GM19324 (cell line): ENCODE measurements at regions not wholly inside any gene's neighbourhood (a gene's known extent, or its start where the extent isn't known, plus 50 kb on each side); places are given as distances from the start of the nearest gene placed in this dataset.

ENCODE experiments used
- ATAC-seq: cut with Tn5 transposase; IDR thresholded peaks from one replicate; pipeline ENCODE4 v1.9.1; 2021; ENCODE audit warnings: mild to moderate bottlenecking, moderate library complexity; ENCODE audit not compliant: unreplicated experiment, low FRiP score

DNA sequence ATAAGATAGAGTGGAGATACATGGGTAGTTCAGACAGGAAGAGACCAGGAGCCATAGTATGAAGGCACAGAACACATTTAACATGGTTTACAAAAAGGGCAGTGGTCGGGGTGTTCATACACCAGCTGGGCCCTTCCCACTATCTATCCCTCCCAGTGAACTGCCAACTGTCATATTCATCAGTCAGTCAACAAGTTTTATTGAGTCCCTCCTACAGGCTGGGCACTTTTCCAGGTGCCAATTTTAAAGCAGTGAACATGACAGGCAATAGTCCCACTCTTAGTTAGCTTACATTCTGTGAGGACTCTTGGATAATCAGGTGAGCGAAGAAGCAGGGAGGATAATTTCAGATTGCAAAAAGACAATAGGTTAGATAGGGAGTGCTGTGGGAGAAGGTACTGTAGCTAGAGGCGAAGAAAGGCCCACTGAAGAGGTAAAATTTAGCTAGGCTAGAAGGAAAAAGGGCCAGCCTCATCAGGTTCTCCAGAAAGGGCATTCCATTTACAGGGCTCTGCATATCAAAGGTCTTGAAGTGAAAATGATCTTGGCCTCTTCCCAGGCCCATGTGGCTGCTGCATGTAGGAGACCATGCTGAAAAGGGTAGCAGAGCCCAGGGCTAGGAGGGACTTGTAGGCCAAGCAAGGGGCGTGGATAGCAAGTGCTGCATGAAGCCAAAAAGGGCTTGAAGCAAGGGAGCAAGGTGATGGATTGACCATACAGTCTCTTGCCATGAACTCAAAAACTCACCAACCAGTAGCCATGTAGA, 274.7 kb upstream of the SNX7 start:
- no peak for ATAC-seq

DNA sequence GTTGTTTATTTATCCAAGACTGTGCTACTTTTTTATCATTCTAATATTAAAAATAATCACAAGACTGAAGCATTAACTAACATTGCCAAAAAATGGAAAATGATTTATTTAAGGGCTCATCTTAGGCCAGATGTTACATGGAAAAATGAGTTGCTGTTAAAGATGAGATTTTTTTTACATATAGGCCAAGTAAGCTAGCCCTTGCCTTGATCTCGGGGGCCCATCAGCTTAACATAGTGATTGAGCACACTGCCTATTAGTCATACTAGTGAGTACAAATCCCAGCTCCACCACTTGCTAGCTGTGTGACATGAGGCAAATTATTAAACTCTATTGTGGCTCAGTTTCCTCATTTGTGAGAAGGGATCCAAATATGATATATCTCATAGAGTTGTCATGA, 275.9 kb upstream of the SNX7 start:
- ATAC-seq, result no peak

DNA sequence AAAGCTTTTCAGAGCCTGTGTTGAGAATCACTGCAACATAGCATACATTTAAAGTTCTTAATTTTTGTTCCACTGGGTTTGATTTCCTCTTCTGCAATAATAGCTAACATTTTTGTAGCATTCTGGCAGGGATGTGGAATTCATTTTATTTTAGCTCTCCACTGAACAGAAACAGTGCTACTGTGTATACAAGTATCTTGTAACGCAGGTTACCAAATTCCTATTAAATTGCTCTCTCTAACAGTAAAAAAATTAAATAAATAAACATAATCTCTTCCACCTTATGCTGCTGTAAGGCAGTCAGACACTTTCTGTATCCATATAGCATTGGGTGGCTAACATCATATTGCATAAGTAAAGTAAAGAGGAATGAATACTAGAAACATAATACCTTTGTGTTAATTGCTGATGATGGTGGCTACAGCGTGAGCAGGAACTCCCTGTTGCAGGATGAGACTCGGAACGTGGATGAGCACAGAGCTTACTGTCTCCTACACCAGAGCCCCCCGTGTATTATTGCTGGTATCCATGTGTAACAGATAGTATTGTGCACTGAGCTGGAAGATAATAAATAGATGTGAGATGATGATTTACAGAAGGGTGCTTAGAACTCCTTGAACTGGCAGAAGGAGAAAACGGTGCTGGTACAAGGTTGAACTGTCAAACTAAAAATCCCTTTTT, 276.9 kb upstream of the SNX7 start:
- no peak for ATAC-seq

DNA sequence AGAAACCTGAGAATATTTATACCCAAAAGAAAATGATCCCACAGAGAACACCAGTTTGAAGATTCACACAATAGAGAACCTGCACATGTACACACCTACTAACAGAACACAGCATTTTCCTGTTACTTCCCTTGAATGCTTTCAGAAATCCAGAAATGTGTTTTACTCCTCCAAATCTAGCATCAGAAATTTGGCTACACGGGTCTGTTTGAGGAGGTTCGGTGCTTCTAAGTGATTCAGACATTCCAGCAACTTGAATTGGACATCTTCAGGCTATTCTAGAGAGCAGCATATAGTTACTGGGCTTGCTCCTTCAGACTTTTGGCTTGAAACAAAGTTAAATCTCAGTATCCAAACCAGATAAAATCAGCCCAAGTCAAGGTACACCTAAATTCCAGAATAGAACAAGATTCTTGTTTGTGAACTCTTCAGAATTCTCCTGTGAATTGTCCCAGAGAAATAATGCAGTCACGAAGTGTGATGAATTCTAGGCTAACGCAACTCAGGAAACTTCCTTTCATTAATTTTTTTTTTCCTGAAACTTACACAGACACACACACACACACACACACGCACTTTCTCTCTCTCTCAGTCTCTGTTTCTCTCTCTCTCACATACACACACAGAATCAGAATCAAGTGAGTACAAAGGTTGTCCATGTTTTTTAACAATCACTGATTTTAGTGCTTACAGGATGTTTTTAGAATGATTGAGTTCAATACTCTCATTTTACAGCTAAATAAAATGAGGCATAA, 278.4 kb upstream of the SNX7 start:
- no peak for ATAC-seq

DNA sequence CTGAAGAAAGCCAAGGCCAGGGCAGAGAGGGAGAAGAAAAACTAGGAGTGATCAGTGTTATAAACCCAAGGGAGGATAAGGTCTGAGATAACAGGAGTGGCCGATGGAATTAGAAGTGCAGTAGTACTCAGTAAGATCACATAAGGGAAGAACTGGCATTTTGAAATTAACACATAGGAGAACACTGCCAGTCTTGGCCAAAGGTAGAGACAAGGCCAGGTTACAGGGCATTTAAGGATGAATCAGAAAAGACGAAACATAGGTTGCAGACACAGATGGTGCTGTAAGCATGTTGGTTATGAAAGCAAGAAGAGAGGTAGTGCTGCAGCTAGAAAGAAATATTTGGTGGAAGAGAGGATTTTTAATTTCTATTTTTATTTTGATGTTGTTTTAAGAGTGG, 278.9 kb upstream of the SNX7 start:
- no peak for ATAC-seq

DNA sequence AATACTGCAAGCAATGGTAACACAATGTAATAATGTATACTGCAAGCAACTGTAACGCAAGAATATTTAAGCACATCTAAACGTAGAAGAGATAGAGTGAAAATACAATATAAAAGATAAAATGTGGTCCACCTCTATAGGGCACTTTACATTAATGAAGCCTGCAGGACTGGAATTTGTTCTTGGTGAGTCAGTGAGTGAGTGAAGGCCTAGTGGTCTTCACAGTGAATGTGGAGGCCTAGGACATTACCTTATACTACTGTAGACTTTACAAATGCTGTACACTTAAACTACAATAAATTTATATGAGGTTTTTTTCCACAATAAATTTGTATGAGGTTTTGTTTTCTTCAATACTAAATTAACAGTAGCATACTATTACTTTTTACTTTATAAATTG, 287.4 kb upstream of the SNX7 start:
- no peak for ATAC-seq

DNA sequence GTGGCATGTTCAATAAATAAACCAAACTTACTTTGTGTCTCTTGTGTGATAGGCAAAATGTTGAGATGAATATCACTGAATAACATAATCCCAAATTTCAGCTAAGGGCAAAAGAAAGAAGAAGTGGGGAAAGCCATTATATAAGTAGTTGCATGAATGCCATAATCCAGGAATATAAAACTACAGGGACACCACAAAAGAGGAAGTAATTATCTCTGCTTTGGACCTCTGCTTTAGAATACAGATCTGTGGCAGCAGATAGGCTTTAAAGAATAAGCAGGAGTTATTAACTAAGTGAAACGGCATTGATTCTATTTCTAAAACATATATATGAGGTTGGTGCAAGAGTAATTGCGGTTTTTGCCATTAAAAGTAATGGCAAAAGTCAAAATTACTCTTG, 288.5 kb upstream of the SNX7 start:
- ATAC-seq, result no peak

DNA sequence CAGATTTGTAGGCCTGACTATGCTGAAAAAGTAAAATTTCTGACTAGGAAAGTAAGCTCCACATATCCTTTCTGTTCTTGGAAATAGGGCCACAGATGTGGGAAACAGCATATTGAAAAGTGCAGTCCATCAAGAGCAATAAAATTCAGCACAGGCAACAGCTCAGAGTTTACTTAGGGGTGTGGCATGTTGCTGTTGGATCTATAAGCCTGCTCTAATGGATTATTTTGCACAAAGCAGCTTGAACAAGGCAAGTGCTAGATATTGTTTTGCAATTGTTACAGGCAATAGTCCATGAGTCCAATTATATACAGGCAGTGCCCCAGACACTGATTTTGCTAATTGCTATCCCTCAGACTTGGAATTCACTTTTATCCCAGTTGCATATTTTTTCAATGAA, 289.8 kb upstream of the SNX7 start:
- ATAC-seq, result no peak

DNA sequence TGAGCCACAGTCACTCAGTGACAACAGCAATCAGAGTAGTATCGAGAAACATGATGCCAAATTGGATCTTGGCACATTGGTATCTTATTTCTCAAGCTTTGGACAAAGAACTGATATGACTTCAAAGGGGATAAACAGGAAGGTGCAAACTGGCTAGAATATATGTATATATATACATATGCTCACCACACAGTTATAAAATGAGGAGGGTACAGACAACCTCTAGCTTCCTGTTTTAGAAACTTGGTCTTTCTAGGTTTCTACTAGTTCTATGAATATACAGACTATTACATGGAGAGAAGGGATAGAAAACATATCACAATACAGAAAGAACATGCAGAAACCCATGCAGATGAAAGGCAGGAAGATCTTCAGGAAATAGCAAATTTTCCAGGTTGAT, 292.1 kb upstream of the SNX7 start:
- no peak for ATAC-seq

DNA sequence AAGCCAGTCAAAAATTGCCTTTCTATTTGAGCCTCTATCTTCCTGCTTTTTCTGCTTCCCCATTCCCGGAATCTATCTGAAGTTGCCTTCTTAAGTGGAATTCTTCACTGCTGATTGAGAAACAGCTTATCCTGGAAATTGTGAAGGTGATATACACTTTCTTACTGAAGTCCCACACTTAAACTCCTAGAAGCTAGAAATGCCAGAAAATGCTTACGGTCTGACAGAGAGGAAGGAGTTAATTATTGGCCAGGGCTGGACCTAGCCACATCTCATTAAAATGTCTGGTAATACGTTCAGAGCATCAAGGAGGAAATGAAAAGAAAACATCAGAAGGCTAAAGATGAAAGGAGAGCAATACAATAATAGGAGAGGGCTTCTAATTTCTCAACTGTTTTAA, 292.5 kb upstream of the SNX7 start:
- ATAC-seq, result no peak

DNA sequence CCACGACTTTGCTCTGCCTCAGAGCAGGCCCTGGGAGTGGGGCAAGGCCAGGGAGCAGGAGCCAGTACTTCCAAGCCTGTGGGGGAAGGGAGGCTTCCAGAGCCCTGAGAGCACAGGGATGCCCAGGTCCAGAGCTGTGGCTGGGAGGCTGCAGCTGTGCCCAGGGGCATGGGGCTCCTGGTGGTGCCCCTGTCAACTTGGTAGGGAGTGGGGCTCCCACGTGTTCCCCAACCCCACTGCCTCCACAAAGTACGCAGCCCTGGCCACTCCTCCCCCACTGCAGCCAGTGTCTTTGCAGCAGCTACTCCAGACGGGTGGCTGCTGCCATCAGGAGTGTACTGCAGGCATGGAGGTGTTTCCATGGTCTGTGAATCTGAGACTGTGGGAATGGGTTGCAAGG, 294.1 kb upstream of the SNX7 start:
- no peak for ATAC-seq

DNA sequence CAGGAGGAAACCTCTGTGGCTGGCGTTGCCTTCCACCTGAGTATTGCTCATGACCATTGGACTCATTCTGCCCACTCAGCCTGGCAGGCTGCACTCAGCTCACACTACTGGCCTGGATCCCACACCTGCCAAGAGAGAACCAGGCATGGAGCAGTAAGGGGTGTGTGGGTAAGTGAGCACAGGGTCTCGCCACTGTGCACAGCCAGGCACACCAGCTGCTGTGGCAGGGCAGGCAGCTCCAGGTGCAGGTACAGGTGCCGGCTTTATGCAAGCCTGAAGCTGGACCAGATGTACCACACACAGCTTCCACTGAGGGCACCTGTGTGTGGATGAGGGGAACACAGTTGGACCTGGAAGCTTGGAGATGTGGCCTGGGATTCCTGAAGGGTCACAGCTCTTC, 295.2 kb upstream of the SNX7 start:
- no peak for ATAC-seq

DNA sequence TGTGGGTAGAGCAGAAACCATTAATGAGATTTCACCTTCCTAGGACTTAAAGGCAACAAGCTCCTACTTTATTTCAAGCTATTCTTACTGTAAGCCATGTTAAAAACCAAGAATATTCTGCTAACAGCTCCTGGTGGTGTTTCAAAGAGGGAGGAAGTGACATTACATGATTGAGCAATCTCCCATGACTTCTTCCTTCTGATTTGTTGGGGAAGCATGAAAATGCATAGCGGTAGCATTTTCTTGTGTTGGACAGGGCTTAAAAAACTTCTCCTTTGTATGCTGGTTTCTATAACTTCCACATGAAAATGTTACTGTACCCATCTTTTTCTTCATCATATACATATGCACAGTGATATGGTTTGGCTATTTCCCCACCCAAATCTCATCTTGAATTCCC, 297.0 kb upstream of the SNX7 start:
- no peak for ATAC-seq

DNA sequence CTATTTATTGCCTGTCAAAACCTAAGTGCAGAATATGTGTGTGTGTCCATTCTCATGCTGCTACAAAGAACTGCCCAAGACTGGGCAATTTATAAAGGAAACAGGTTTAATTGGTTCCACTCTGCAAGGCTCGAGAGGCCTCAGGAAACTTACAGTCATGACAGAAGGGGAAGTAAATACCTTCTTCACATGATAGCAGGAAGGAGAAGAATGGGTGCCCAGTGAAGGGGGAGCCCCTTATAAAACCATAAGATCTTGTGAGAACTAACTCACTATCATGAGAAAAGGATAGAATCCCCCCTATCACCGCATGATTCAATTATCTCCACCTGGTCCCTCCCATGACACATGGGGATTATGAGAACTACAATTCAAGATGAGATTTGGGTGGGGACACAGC, 300.7 kb upstream of the SNX7 start:
- no peak for ATAC-seq

DNA sequence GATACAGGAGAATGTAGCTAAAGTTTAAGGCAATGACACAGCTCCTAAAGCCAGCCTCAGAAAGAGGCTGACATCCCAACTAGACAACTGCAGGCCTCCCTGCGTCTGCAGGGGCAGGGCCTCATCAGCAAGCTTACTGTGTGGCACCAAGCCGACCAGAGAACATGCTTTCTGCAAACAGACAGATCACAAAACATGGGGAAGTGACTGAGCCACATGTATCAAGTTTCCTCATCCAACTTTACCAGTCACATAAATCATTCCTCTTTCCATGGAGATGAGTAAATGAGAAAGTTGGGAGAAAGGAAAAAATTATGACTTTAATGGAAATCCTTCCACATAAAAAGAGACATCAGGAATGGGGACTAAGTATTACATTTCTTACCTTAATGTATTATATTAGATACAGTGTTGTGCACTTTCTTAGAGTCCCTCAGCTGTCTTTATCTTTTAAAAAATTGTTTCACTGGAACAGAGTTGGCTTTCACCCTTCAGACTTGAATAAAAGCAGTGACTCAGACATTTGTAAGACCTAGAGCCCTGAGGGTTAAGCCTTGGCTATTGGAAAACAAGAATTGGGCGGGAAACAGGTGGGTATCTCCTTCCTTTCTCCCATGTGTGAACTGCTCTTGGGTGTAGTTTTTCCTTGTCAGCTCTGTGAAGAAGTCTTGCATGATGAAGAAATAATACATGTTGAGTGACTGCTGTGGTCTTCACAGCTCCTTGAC, 305.7 kb upstream of the SNX7 start:
- ATAC-seq, result no peak

DNA sequence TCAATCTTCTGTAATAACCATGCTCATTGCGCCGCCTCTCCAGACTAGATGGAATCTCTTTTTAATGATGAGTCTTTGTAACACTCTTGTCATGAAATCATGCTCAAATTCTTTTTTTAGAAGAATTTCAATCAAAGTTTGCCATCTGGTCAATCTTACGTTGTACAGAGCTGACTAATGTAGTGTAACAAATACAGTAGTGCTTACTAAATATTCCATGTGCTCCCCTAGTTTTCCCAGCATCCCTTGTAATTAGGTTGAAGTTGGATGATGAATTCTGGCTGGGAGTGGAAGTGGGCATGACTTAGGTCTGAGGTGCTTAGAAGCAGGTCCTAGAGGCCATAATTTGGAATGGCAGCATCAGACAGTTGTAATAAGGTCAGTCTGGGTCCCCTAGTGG, 309.1 kb upstream of the SNX7 start:
- ATAC-seq, result no peak

DNA sequence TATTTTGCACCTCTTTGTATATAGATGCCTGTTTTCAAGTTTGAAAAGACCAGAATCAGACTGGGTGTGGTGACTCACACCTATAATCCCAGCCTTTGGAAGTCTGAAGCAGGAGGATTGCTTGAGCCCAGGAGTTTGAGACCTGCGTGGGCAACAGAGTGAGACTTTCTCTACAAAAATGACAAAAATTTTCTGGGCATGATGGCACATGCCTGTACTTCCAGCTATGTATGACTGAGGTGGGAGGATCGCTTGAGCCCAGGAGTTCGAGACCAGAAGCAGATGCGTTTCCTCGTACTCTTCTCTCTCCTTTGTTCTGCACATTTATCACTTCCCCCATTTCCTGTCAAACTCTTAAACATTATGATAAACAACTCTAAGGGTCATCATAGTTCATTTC, 310.0 kb upstream of the SNX7 start:
- no peak for ATAC-seq

DNA sequence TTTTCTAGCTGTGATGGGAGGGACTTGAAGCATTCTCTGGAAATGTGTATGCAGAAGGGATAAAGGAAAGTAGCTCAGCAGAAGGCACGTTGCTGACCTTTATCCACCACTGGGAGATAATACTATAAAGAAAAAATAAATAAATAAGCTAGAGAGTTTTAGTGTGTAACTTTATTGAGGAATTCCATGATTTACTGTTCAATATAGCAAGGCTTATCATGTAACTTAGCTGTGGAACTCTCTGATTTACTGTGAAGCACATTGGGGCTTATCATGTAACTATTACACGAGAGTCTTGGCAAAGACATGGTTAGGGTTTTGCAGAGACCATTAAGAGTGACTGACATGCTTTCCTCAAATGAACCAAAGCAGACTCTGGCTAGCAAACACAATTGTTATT, 316.1 kb upstream of the SNX7 start:
- no peak for ATAC-seq

DNA sequence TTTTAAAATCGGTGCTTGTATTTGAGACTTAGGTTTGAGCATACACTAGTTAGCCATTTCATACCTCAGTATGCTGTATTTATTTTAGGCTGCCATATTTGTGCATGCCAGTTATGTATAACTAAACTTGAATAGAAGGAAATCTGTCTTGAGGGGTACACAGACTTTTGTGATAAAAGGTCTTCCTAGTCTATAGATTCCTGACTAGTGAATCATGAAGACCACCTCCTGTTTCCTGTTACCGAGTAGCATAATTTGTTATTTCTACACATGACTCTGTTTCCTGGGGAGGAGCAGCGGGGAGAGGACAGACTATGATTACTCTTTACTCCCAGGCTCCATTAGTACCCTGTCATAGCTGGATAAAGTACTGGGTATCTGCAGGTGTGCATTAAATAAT, 316.8 kb upstream of the SNX7 start:
- no peak for ATAC-seq

DNA sequence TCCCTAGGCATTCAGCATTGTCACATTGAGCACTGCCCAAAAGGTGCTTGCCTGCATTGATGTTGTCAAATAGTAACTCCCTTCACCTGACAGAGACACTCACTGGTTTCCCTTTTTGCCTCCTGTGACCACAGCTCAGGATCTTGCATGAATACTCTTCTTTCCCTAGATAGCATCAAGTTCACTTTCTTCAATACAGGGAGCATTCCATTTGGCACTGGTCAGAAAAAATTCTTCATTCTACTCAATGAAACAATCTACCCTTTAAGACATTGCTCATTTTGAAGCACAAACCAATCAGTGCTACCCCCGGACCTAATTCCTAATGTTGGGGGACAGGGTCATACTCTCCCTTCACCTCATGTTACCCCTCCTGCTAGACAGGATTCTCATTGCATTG, 319.0 kb upstream of the SNX7 start:
- no peak for ATAC-seq

DNA sequence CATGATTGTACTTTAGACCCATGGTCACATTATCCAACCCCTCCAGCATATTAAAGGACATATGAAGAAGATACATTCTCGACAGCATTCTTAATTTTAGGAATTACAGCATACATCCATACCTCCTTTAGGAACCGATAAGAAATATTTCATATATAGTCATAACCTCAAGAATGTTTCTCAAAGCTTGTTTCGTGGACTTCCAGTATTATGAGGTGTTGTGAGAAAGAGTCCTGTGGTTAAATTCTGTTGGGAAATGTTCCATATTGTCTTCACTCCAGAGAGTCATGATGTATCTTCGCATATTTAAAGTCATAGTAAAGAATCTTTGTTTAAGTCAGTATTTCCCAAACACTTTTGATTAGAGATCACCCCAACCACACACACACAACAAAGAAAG, 321.0 kb upstream of the SNX7 start:
- ATAC-seq, result no peak
